ENCODE measurements at regions not wholly inside any gene's neighbourhood (a gene's known extent, or its start where the extent isn't known, plus 50 kb on each side); places are given as distances from the start of the nearest gene placed in this dataset.

- TF ChIP-seq, protein P1, sequence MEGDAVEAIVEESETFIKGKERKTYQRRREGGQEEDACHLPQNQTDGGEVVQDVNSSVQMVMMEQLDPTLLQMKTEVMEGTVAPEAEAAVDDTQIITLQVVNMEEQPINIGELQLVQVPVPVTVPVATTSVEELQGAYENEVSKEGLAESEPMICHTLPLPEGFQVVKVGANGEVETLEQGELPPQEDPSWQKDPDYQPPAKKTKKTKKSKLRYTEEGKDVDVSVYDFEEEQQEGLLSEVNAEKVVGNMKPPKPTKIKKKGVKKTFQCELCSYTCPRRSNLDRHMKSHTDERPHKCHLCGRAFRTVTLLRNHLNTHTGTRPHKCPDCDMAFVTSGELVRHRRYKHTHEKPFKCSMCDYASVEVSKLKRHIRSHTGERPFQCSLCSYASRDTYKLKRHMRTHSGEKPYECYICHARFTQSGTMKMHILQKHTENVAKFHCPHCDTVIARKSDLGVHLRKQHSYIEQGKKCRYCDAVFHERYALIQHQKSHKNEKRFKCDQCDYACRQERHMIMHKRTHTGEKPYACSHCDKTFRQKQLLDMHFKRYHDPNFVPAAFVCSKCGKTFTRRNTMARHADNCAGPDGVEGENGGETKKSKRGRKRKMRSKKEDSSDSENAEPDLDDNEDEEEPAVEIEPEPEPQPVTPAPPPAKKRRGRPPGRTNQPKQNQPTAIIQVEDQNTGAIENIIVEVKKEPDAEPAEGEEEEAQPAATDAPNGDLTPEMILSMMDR (IDR thresholded peaks at IDR 0.05) = no peak
- no peak for TF ChIP-seq ZFX (IDR thresholded peaks at IDR 0.05; ENCODE audit: borderline replicate concordance)
These were observed 668.3 kb upstream of the ZNF385D start for GRCh38 chr3:22419261-22419660.

Measured in 22Rv1 (cell line).